Stimulated activated CD8-positive, alpha-beta memory T cell treated with anti-CD3 and anti-CD28 coated beads, Interleukin-4, amount 100 ng/mL, for 48 hours (primary cell): ENCODE measurements at regions not wholly inside any gene's neighbourhood (a gene's known extent, or its start where the extent isn't known, plus 50 kb on each side); places are given as distances from the start of the nearest gene placed in this dataset.

Source experiments
- DNase-seq: peaks from one replicate; pipeline ENCODE4 v3.0.0-alpha.2; 2020

GRCh38 chr9:89748831-89749499 is 144.2 kb downstream of the GADD45G start:
- DNase-seq, result no peak

- no peak for DNase-seq
Observed at GRCh38 chr9:89749500-89750116, 144.8 kb downstream of the GADD45G start.

GRCh38 chr9:89750117-89750791 is 145.4 kb downstream of the GADD45G start:
- DNase-seq, result no peak

GRCh38 chr9:89751079-89751825 is 146.4 kb downstream of the GADD45G start:
- DNase-seq, result no peak

GRCh38 chr9:89752154-89752553 is 147.3 kb downstream of the GADD45G start:
- no peak for DNase-seq

GRCh38 chr9:89753472-89754055 is 148.8 kb downstream of the GADD45G start:
- no peak for DNase-seq

GRCh38 chr9:89754193-89754592 is 149.4 kb downstream of the GADD45G start:
- no peak for DNase-seq

GRCh38 chr9:89755821-89756220 is 151.0 kb downstream of the GADD45G start:
- no peak for DNase-seq

- no peak for DNase-seq
Observed at GRCh38 chr9:89756891-89757537, 152.2 kb downstream of the GADD45G start.

- DNase-seq, result no peak
Observed at GRCh38 chr9:89757776-89758528, 153.1 kb downstream of the GADD45G start.

GRCh38 chr9:89759572-89759971 is 154.8 kb downstream of the GADD45G start:
- DNase-seq, result no peak

- no peak for DNase-seq
Observed at GRCh38 chr9:89760123-89760522, 155.3 kb downstream of the GADD45G start.

GRCh38 chr9:89764217-89764616 is 159.4 kb downstream of the GADD45G start:
- no peak for DNase-seq

GRCh38 chr9:89765211-89765946 is 160.6 kb downstream of the GADD45G start:
- DNase-seq, result no peak

GRCh38 chr9:89766991-89767390 is 162.2 kb downstream of the GADD45G start:
- DNase-seq, result no peak

GRCh38 chr9:89768051-89768450 is 163.2 kb downstream of the GADD45G start:
- no peak for DNase-seq

- DNase-seq, result no peak
Observed at GRCh38 chr9:89768650-89769071, 163.8 kb downstream of the GADD45G start.

GRCh38 chr9:89770531-89771174 is 165.8 kb downstream of the GADD45G start:
- DNase-seq, result no peak

GRCh38 chr9:89771205-89771604 is 166.4 kb downstream of the GADD45G start:
- DNase-seq, result no peak

GRCh38 chr9:89773170-89773569 is 168.4 kb downstream of the GADD45G start:
- no peak for DNase-seq
